Iris pigment epithelial cell (primary cell): ENCODE measurements at regions not wholly inside any gene's neighbourhood (a gene's known extent, or its start where the extent isn't known, plus 50 kb on each side); places are given as distances from the start of the nearest gene placed in this dataset.

Source experiments
- DNase-seq: peaks from one replicate; pipeline ENCODE4 v3.0.0-alpha.2; 2011; ENCODE audit warnings: low read depth

DNA sequence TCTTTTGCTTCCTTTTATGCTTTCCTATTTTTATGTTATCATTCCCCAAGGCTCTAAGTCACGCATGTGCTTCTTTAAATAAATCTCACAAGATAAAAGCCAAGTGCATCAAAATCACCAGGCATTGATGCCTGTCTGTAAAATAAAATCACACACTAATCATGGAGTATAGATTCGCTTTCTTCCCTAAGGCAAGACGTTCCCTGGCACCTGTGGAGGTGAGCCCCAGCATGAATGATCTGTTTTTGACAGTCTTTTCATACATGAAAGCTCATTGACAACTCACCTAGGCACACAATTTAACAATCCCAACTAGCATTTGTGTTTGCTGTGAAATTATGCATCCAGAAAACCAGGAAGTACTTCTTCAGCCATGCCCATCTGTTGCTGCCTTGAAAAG is 146.9 kb upstream of the DMAC1 start:
- no peak for DNase-seq

DNA sequence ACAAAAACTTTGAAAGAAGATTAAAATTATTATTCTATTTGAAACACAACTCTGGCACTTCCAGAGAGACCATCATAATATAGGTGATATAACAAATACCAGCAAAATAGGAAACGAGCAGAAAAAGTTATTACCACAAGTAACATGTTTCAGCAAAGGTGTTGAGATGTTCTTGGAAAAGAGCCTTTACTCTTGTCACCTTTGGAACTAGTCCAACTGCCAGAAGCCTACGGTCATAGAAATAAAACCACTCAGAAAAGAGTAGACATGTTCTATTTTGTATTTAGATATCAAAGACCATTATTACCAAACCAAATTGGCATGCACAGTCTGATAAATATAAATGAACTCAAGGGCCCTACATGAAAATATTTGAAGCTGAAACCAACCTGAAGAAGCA is 145.0 kb upstream of the DMAC1 start:
- DNase-seq, result no peak

DNA sequence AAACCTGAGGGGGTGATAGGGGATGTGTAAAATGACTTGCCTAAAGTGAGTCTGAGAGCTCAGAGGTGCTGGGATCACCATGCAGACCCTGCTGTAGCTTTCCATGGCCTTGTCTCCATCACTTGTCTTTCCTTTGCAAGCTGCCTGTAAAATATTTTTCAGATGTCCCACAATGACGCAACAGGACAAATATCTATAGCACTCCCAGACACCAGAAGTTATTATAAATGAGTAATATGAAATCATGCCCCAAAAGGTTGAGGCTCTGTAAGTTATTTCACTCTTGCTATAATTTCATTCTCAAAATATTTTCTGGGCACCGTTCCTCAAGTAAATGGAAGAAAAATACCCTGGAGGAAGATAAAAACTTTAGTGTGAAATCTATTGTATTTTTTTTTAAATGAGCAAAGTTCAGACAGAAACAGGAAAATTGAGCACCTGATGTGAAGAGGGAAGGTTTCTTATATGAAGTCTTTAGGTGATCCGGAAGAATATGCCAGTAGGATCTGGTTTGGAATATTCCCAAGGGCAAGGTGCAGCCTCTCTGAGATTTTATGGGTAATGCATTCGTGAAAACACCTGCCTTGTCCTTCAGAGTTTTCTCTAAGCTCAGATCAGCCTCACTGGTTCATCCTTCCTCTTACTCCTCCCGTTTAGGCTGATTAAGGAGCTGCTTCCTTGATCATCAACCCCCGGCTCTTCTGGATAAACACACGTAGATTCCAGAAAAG is 138.3 kb upstream of the DMAC1 start:
- no peak for DNase-seq

- no peak for DNase-seq
These were observed 137.4 kb upstream of the DMAC1 start for GRCh38 chr9:7936996-7937395.

GRCh38 chr9:7936163-7936562 is 136.6 kb upstream of the DMAC1 start:
- no peak for DNase-seq

DNA sequence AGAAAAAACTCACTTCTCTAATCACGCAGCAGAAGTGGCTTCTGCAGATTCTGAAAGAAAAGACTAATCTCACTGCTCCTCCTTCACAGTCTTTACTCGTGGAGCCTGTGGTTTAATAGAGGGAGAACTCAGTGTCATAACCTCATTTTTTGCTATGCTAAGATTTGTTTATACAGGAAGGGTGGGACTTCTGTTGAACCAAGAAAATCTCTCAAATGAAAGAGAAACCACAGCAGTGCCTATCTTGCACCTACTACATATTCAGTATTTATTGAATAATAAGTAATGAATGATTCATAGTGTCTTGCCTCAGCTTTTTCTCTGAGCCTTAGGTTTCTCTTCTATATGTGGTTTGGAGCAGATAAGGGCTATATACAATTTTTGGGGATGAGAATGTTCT is 136.1 kb upstream of the DMAC1 start:
- no peak for DNase-seq

DNA sequence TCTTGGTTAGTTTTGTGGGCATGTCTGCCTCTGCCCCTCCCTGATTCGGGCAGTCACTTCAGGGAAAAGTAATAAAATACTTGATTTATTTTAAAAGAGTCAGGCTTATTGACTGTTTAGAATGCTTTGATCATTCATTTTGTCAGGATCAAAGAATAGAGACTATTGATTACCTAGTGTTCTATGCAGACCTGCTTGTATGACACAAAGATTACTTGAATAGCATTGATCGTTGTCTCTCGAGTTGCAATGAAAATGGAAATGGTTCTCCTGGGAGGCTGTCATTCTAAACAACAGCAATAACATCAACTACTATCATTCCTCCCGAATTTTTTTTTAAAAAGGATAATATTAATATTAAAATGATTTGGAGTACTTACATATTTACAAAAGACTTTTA is 133.2 kb upstream of the DMAC1 start:
- no peak for DNase-seq

- no peak for DNase-seq
These were observed 131.0 kb upstream of the DMAC1 start for GRCh38 chr9:7930613-7931012.

- DNase-seq, result no peak
These were observed 122.1 kb upstream of the DMAC1 start for GRCh38 chr9:7921545-7922197.

DNA sequence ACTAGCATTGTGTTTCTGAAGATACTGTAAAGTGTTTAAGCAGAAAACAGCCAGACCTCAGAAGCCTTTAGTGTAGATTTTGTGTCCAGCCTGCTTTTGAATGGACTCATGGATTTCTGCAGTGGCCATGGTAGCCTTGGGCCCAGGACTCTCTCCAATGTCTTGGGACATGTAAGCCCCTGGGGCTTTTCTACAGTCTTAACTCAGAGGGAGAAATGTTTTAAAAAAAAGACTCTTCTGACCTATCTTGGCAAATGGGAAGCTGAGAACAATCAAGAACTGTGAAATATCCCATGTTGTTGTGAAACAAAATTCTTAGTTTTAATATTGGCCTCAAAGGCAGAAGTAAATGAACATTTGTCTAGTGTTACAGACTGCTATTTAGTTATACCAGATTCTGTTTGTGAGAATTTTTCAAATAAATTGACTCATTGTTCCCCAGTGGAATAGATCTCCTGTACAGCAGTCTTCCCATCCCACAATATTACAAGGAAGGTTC is 112.5 kb upstream of the DMAC1 start:
- DNase-seq, result no peak

GRCh38 chr9:7910426-7911020 is 110.9 kb upstream of the DMAC1 start:
- no peak for DNase-seq

DNA sequence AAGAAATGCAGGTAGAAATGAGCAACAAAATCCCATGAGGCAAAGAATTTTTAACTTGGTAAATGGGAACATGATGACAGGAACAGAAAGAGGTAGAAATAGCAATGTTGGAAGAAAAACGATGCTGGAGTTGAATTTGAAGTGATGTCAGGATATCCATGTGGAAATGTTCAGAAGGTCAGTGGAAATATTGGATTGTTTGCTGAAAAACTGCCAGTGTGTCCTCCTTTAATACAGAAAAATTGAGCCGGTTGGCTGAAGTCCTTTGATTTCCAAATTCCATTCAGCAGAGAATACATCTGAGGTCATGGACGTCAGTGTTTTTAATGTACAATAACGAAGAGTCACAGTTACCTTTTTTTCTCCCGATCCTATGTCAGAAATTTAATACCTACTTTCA is 110.0 kb upstream of the DMAC1 start:
- DNase-seq, result no peak

- no peak for DNase-seq
These were observed 108.2 kb upstream of the DMAC1 start for GRCh38 chr9:7907551-7908337.

- no peak for DNase-seq
These were observed 107.4 kb upstream of the DMAC1 start for GRCh38 chr9:7906783-7907550.

DNA sequence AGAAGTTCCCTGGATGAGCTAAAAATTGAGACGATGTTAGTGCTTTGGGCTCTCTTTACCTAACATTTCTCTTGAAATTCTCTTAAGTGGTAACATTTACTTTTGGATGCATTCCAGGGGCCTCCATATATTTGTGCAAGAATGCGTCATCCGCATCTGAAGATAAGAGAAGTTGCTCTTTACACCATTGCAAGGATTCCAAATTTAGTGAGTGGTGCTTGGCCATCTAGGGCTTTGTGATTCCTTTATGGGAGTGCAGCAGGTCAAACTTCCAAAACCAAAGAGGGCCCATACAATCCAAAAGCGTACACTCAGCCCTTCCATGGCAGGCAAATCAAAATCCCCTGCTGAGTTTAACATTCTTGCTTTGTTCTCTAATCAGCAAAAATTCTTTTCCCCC is 102.0 kb upstream of the DMAC1 start:
- DNase-seq, result peak; percentile 1

- no peak for DNase-seq
These were observed 101.0 kb upstream of the DMAC1 start for GRCh38 chr9:7900541-7900940.

GRCh38 chr9:7899753-7900152 is 100.2 kb upstream of the DMAC1 start:
- DNase-seq, result no peak

- no peak for DNase-seq
These were observed 94.7 kb upstream of the DMAC1 start for GRCh38 chr9:7894231-7894630.

DNA sequence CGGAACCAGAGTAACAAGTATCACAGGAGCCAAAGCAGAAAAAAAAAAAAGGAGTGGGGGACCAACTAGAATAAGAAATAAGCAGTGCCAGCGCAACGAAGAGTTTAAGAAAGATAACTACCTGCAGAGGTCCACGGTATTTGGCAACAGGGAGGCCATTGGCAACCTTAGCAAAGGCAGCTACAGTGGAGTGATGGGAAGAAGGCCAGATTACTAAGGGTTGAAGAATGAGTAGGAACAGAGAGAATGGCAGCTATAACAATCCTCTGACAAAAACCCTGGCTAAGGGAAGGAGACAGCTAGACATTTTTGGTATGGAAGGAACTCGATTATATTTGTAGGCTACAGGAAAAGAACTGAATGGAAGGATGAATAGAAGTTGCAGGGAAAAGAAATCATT is 93.4 kb upstream of the DMAC1 start:
- DNase-seq, result no peak

DNA sequence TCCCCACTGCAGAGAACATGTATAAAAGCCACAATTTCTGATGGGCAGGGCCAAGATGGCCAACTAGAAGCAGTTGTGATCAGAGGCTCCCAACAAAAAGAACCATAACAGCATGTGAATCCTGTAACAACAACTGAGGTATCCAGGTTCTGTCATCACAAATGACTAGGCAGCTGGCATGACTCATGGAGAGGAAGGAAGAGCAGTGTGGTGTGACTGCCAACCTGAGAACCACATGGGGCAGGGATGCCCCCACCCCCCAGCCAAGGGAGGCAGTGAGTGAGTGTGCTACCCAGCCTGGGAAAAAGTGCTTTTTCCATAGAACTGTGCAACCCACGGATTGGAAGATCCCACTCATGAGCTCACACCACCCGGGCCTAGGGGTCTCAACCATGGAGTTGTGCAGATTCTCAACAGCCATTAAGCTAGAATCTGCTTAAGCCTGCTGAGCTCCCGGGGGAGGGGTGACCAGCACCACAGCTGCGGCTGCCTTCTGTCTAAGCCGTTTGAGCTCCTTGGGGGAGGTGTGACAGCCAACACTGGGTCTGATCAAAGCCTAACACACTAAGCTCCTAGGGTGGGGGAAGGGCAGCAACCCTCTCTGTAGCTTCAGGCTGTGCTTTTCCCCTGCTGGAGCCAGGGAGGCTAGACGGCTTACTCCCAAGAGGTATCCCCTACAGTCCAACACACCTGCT is 80.1 kb upstream of the DMAC1 start:
- no peak for DNase-seq
